ENCODE measurements at regions not wholly inside any gene's neighbourhood (a gene's known extent, or its start where the extent isn't known, plus 50 kb on each side); places are given as distances from the start of the nearest gene placed in this dataset.

DNA sequence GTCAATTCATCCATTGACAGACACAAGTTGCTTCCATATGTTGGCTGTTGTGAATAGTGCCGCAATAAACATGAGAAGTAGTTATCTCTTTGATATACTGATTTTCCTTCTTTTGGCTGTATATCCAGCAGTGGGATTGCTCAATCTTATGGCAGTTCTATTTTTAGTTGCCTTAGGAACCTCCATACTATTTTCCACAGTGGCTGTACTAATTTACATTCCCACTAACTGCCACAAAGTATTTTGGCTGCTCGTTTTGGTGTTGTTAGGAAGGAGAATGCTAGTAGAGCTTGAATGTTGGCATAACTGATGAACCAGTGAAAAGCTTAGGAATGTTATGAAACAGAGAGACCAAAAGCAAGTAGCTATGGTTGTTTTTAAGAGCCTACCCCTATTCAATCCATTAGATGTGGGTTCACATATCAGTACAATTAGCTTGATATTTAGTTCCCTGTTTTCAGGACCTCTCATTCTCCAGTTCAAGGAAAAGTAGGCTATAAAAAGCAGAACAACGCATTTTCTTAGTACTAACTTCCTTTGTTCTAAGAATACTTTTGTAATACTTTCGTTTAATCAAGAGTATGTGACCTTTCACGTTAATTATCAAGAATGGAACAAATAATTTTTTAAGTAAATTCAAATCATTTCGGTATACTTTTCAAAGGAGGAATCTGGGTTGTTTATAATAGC, 100.3 kb downstream of the FAS start:
- H3K9me3 Mint-ChIP-seq = no peaks in the 10 kb centered on the region
- peaks cover 21% of the 10 kb centered on the region for H3K27me3 Mint-ChIP-seq (ENCODE audit: insufficient read depth)
- H3K4me3 Mint-ChIP-seq = no peak overlapping the region
- H3K27ac Mint-ChIP-seq = no peak overlapping the region
- H3K36me3 Mint-ChIP-seq (ENCODE audit: low read depth) = no peaks in the 10 kb centered on the region
- DNase-seq (ENCODE audit: low spot score) = no peak
- peaks cover 18% of the 10 kb centered on the region for H3K4me1 Mint-ChIP-seq (ENCODE audit: low read depth)
- intact Hi-C loops (cut with micrococcal nuclease) = no loop called here

DNA sequence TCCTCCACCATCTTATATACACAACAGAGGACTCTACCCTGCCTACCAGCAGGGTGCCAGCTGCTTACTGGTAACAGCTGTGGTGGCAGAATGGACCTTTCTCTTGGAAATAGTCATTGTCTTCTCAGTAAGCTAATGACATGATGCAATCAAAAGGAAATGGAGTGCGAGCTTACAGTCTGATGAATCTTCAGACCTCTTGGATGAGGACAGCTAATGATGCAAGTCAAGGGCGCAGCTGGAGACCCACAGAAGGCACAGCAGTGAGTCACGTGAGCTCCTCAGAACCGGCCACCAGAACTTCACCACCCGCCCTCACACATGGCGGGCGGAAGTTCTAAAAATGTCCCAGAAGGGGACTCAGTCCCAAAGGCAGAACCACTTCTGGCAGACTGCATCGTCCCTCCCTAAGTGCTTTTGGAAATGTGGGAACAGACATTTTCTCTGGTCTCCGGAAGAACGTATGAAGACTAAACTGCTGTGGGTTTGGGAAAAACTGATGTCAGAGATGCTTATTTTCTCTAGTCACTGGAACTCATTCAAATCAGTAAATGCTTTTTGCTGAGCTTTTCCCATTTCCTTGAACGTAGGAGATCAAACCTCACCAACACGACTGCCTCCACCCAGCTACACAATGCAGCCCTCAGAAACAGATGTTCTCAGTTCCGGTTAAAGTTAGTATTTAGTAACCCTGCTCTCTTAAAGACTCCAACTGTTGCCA, 96.4 kb downstream of the FAS start:
- intact Hi-C loops (cut with micrococcal nuclease) = loop anchor here (10.0 kb wide), 2 partner anchors 1222 to 1582 kb away; partner anchors contain the start of genes KLLN, MINPP1 and PTEN
- Mint-ChIP-seq H3K27ac (no peak overlapping the region), H3K9me3 (no peaks in the 10 kb centered on the region), H3K27me3 (ENCODE audit: insufficient read depth) (peaks cover 15% of the 10 kb centered on the region), H3K4me1 (ENCODE audit: low read depth) (peaks cover 9% of the 10 kb centered on the region), H3K4me3 (no peak overlapping the region), H3K36me3 (ENCODE audit: low read depth) (no peaks in the 10 kb centered on the region)
- DNase-seq (ENCODE audit: low spot score) = no peak

DNA sequence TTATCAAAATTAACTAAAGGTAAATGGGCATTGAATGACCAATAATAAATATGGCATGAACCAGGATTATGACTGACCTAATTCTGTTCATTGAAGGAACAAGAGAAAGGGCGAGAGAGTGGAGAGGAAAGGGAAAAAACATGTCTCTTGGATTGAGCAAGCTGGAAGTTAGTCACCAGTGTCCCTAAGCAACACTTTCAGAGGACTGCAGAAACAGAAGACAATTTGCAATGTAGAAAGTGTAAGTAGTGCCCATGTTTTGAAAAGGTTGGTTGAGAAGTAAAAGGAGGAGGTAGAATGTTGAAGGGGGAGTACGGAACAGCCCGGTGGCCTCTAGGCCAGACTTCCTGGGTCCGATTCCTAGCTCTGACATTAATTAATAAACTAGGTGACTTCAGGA, 94.6 kb downstream of the FAS start:
- intact Hi-C loops (cut with micrococcal nuclease) = loop anchor here (2.0 to 10.0 kb wide), 4 partner anchors 122 to 1580 kb away; partner anchors contain the start of genes CH25H, KLLN, MINPP1 and PTEN
- Mint-ChIP-seq H3K4me1 (ENCODE audit: low read depth) (no peaks in the 10 kb centered on the region), H3K27me3 (ENCODE audit: insufficient read depth) (peaks cover 12% of the 10 kb centered on the region), H3K27ac (no peak overlapping the region), H3K4me3 (no peak overlapping the region), H3K9me3 (no peaks in the 10 kb centered on the region), H3K36me3 (ENCODE audit: low read depth) (no peaks in the 10 kb centered on the region)
- no peak for DNase-seq (ENCODE audit: low spot score)

DNA sequence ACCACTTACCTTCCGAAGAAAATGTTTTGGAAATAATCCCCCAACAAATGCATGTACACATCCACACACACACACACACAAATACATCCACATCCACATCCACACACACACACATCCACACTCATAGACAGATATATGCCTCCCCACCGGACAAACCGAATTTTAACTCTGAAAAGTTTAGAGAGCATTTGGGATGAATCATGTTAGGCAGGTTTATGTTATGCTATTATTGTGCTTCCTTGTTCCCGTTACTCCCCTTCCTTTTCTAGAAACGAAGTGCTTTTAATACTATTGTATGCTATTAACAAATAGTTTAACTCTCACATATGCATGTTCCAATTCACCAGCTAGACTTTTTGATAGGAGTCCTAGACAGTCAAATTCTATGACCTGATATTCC, 91.5 kb downstream of the FAS start:
- DNase-seq (ENCODE audit: low spot score) = no peak
- no peaks in the 10 kb centered on the region for H3K9me3 Mint-ChIP-seq
- no peaks in the 10 kb centered on the region for H3K4me1 Mint-ChIP-seq (ENCODE audit: low read depth)
- H3K27me3 Mint-ChIP-seq (ENCODE audit: insufficient read depth) = peaks cover 6% of the 10 kb centered on the region
- intact Hi-C loops (cut with micrococcal nuclease) = loop anchor here (5.0 to 10.0 kb wide), 4 partner anchors 255 to 1577 kb away; partner anchors contain the start of genes KLLN, MINPP1 and PTEN
- H3K27ac Mint-ChIP-seq = no peak overlapping the region
- no peak overlapping the region for H3K4me3 Mint-ChIP-seq
- H3K36me3 Mint-ChIP-seq (ENCODE audit: low read depth) = peaks cover 1% of the 10 kb centered on the region

DNA sequence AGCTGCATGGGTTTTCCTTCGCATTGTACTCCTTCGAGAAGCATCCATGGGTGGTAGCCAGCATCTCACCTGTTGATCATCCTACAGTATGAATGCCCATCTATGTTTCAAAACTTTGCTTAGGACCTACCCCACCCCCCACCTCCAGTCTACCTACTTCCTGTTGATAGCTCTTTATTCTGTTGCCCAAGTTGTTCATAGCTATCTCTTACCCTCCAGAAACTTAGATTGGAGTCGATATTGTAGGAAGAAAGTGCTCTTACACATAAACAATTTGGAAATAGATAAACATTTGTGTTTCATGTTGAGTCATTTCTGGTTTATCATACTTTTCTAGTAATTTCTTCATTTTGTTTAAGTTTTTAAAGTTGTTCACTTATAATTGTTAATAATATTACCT, 90.1 kb downstream of the FAS start:
- Mint-ChIP-seq H3K27me3 (ENCODE audit: insufficient read depth) (peaks cover 6% of the 10 kb centered on the region), H3K36me3 (ENCODE audit: low read depth) (peaks cover 1% of the 10 kb centered on the region), H3K4me1 (ENCODE audit: low read depth) (peaks cover 10% of the 10 kb centered on the region), H3K9me3 (no peaks in the 10 kb centered on the region), H3K27ac (no peak overlapping the region), H3K4me3 (no peak overlapping the region)
- intact Hi-C loops (cut with micrococcal nuclease) = loop anchor here (5.0 to 10.0 kb wide), 4 partner anchors 253 to 1576 kb away; partner anchors contain the start of genes KLLN, MINPP1 and PTEN
- no peak for DNase-seq (ENCODE audit: low spot score)

DNA sequence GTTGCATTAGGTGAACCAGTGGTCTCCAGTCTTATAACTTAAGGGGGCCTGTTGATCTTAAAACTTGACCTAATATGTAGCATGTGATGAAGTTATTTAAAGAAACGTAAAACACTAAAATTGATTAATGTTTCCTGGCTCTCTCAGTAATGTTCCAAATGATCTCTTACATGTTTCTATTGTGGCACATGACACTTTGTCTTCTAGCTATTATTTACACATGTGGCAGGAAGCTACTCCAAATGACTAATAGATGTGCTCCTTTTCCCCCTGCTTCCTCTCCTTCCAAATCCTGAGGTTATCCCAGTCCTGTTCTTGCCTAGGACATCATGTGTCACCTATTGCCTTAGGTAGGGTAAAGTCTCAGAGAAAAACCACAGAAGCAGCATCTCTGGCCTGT, 89.4 kb downstream of the FAS start:
- H3K27ac Mint-ChIP-seq = no peak overlapping the region

DNA sequence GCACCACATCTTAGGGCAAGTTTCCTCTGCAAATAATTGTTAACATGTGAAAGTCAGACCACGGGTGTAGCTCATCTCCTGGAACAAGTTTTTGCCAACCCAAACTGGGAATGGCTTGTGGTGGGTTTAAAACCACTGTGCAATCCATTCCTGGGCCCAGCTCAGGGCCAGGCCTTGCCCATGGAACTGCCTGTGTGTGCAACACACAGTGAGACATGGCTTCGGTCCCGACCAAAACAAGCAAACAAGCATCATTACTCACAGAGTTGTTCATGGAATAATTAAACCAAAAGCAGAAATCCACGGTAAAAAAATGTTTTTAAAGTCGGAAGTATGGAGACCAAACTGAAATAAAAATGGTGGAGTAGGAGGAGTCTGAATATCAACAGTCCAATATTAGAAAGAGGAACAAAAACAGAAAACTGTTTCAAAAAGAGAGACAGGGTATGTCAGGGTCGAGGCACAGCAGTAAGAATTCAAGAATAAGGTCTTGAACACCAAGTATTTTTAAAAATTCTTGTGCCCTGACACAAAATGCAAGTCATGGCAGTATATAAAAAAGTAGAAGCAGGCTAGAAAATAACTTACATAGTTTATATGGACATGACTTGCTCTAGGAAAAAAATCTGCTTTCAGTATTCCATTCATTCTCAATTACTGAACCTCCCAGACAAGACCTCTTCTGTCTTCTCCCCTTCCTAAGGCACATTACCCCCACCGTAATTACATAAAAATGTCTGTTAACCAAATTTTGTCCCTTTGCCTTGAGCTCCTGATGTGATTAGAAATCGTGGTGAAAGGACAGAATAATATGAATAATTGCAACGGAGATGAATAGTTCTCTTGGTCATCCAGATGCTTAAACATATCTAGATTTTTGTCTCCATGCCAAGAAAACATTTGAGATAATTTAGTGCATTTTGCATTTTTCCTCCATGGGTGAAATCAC, 88.4 kb downstream of the FAS start:
- no peaks in the 10 kb centered on the region for H3K9me3 Mint-ChIP-seq
- no peak overlapping the region for H3K4me3 Mint-ChIP-seq
- peaks cover 10% of the 10 kb centered on the region for H3K4me1 Mint-ChIP-seq (ENCODE audit: low read depth)
- H3K27ac Mint-ChIP-seq = no peak overlapping the region
- intact Hi-C loops (cut with micrococcal nuclease) = no loop called here
- H3K36me3 Mint-ChIP-seq (ENCODE audit: low read depth) = peaks cover 1% of the 10 kb centered on the region
- H3K27me3 Mint-ChIP-seq (ENCODE audit: insufficient read depth) = peaks cover 6% of the 10 kb centered on the region
- DNase-seq (ENCODE audit: low spot score) = no peak

More for the DNA sequence above, 89.4 kb downstream of the FAS start:
- intact Hi-C loops (cut with micrococcal nuclease) = loop anchor here (5.0 to 10.0 kb wide), 4 partner anchors 253 to 1575 kb away; partner anchors contain the start of genes KLLN, MINPP1 and PTEN
- Mint-ChIP-seq H3K4me1 (ENCODE audit: low read depth) (peaks cover 10% of the 10 kb centered on the region), H3K4me3 (no peak overlapping the region), H3K27me3 (ENCODE audit: insufficient read depth) (peaks cover 6% of the 10 kb centered on the region), H3K9me3 (no peaks in the 10 kb centered on the region), H3K36me3 (ENCODE audit: low read depth) (peaks cover 1% of the 10 kb centered on the region)
- no peak for DNase-seq (ENCODE audit: low spot score)

DNA sequence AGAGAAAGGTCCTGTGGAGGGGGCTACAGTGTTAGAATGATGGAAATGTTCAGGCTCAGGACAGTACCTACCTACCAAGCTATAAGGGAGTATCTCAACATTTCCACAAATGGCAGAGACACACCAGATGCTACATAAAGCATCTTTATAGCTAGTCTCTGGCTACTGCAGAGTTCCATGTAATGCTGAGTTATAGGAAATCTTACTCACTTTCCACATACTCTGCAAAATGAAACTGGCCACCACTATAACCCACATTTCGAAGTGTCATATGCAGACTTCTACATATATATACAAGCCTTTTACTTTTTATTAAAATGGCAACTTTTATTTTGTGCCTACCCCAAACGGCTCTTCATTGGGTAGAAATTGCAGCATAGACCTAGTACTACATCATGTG, 85.5 kb downstream of the FAS start:
- Mint-ChIP-seq H3K27me3 (ENCODE audit: insufficient read depth) (peaks cover 21% of the 10 kb centered on the region), H3K4me3 (no peak overlapping the region), H3K36me3 (ENCODE audit: low read depth) (peaks cover 1% of the 10 kb centered on the region), H3K27ac (peak overlapping the region; percentile 8), H3K9me3 (no peaks in the 10 kb centered on the region), H3K4me1 (ENCODE audit: low read depth) (peaks cover 10% of the 10 kb centered on the region)
- DNase-seq (ENCODE audit: low spot score) = no peak
- intact Hi-C loops (cut with micrococcal nuclease) = no loop called here

DNA sequence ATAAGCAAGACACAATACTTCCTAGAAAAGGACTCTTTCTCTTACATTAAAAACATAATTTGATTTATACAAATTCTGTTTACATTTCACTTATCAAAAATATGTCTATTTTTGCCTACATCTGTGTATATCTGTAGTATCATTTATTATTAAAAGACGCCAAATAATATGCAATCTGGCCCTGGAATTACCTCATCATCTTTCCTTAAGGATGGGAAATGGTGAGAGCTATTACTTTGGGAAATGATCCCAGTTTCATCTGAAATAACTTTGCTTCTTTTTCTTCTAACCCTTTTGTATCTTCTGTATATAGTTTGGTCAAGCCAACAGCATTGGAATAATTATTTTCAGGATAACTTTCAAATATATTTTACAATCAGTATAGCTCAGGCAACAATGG, 85.0 kb downstream of the FAS start:
- H3K9me3 Mint-ChIP-seq = no peaks in the 10 kb centered on the region
- no peak overlapping the region for H3K27ac Mint-ChIP-seq
- H3K27me3 Mint-ChIP-seq (ENCODE audit: insufficient read depth) = peaks cover 20% of the 10 kb centered on the region
- no peak overlapping the region for H3K4me3 Mint-ChIP-seq
- intact Hi-C loops (cut with micrococcal nuclease) = no loop called here
- peaks cover 10% of the 10 kb centered on the region for H3K4me1 Mint-ChIP-seq (ENCODE audit: low read depth)
- no peak for DNase-seq (ENCODE audit: low spot score)
- H3K36me3 Mint-ChIP-seq (ENCODE audit: low read depth) = peaks cover 1% of the 10 kb centered on the region

DNA sequence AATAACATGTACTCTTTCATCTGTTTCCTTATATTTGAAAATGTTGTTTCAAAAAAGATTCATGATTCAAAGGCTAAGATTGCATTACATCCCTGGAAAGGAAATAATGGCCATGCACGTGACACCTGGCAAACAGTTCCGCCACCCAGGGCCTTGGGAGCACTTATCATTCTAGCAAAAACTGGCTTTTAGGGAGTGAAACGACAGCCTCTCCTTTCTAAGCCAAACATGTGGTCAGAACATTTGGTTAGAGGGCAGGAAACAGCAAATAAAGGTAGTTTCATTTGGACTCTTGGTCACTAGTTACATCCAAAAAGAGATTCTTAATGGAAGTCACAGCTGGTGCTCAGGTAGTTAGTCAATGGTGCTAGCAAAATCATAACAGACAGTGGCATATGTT, 83.5 kb downstream of the FAS start:
- DNase-seq (ENCODE audit: low spot score) = no peak
- Mint-ChIP-seq H3K27ac (no peak overlapping the region), H3K4me3 (no peak overlapping the region), H3K9me3 (no peaks in the 10 kb centered on the region), H3K36me3 (ENCODE audit: low read depth) (peaks cover 1% of the 10 kb centered on the region), H3K4me1 (ENCODE audit: low read depth) (peaks cover 10% of the 10 kb centered on the region), H3K27me3 (ENCODE audit: insufficient read depth) (peaks cover 21% of the 10 kb centered on the region)
- intact Hi-C loops (cut with micrococcal nuclease) = no loop called here

DNA sequence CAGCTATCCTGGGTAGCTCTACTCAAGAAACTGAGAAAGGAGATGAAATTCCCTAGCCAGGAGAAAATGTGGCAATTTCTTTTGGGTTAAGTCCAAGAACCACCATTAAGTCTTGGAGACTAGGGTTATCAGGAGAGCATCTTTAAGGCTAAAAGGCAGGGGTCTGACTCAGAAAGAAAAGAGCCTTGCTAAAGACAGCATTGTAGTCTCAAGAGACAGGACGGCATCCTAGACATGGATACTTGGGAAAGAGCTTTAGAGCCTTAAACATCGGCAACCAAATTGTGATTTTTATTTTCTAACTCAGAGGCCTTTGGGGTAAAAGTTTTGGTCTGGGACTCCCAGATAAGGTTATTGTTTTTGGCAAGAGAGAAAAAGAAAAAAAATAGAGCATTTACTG, 83.1 kb downstream of the FAS start:
- Mint-ChIP-seq H3K36me3 (ENCODE audit: low read depth) (peaks cover 1% of the 10 kb centered on the region), H3K27ac (no peak overlapping the region), H3K4me1 (ENCODE audit: low read depth) (peaks cover 10% of the 10 kb centered on the region), H3K27me3 (ENCODE audit: insufficient read depth) (peaks cover 21% of the 10 kb centered on the region), H3K9me3 (no peaks in the 10 kb centered on the region), H3K4me3 (no peak overlapping the region)
- DNase-seq (ENCODE audit: low spot score) = no peak
- intact Hi-C loops (cut with micrococcal nuclease) = no loop called here

DNA sequence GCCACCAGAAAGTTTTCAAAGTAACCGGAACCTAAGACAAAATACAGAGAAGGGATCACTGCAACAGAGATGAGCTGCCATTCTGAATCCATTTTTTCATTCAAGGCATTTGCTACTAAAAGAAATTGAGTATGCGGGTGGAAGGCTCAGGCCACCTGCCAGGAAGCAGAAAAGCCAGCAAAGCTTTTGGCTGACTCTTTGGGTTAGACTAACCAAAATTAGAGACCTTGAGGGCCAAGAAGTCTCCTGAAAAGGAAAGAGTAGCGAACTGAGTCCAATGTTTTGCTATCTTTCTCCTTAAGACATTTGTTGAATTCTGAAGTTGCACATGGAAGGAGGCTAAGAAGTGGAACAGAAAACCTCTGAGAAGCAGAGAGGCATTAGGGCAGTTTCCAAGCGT, 79.0 kb downstream of the FAS start:
- H3K27ac Mint-ChIP-seq = no peak overlapping the region
- no peaks in the 10 kb centered on the region for H3K9me3 Mint-ChIP-seq
- no peaks in the 10 kb centered on the region for H3K36me3 Mint-ChIP-seq (ENCODE audit: low read depth)
- H3K27me3 Mint-ChIP-seq (ENCODE audit: insufficient read depth) = peaks cover 46% of the 10 kb centered on the region
- no peaks in the 10 kb centered on the region for H3K4me1 Mint-ChIP-seq (ENCODE audit: low read depth)
- H3K4me3 Mint-ChIP-seq = no peak overlapping the region
- intact Hi-C loops (cut with micrococcal nuclease) = no loop called here
- DNase-seq (ENCODE audit: low spot score) = no peak

Data from activated T-helper 1 cell treated with anti-CD3 and anti-CD28 coated beads, Interleukin-12 subunit alpha, Interleukin-12 subunit beta, Interleukin-2, Interleukin-4 antibody, amounts not matched to agents 30 ng/mL and 10 ng/mL and 1 ng/mL, durations not matched to agents 14 hours and 24 hours and 36 hours (primary cell).